ENCODE measurements at regions not wholly inside any gene's neighbourhood (a gene's known extent, or its start where the extent isn't known, plus 50 kb on each side); places are given as distances from the start of the nearest gene placed in this dataset.

DNA sequence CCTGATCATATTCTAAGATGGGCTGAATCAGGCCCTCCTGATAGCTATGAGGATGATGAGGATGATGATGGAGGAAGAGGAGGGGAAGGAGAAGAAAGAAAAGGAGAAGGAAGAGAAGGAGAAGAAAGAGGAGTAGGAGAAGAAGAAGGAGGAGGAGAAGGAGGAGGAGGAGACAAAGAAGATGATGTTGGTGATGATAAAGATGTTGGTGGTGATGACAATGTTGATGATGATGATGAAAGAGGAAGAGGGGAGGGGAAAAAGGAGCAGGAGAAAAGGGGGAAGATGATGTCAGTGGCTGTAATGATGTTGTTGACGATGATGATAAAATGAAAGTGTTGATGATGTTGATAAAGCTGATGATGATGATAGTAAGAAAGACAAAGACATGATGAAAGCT lies 119.5 kb downstream of the CDC5L start:
- Histone ChIP-seq H3K36me3 (ENCODE audit: control insufficient read depth in 1 of 2, insufficient read depth in 2 of 2, low read length in 2 of 2) (no peaks in the 10 kb centered on the region), H3K9me3 (ENCODE audit: insufficient read depth, low read depth, low read length) (no peaks in the 10 kb centered on the region), H4K12ac (ENCODE audit: low read depth, low read length) (no peak overlapping the region), H3K4me1 (ENCODE audit: control insufficient read depth in 1 of 2, insufficient read depth in 2 of 2, low read length in 2 of 2) (no peaks in the 10 kb centered on the region), H3K27me3 (ENCODE audit: insufficient read depth, low read length) (no peaks in the 10 kb centered on the region), H2AFZ (ENCODE audit: insufficient read depth, low read length, poor library complexity) (no peak overlapping the region), H4K91ac (ENCODE audit: low read depth, low read length) (no peak overlapping the region), H3K9ac (ENCODE audit: low read length) (no peak overlapping the region), H3K79me2 (ENCODE audit: control insufficient read depth, insufficient read depth, low read length, poor library complexity) (no peaks in the 10 kb centered on the region), H2BK120ac (ENCODE audit: insufficient read depth, low read length, poor library complexity) (no peak overlapping the region), H3K27ac (ENCODE audit: low read depth, low read length) (no peak overlapping the region), H2AK5ac (ENCODE audit: low read length) (no peak overlapping the region), H2BK12ac (ENCODE audit: low read length) (no peak overlapping the region), H3K4ac (ENCODE audit: low read depth, low read length) (no peak overlapping the region), H4K8ac (ENCODE audit: low read depth, low read length) (no peak overlapping the region), H3K23ac (ENCODE audit: low read length) (no peak overlapping the region), H2BK5ac (ENCODE audit: low read depth, low read length, poor library complexity) (no peak overlapping the region), H3K4me3 (ENCODE audit: low read depth, low read length) (no peak overlapping the region), H3K4me2 (ENCODE audit: low read length) (no peak overlapping the region), H3K18ac (ENCODE audit: low read length) (no peak overlapping the region), H3K14ac (ENCODE audit: low read length) (no peak overlapping the region), H3K79me1 (ENCODE audit: low read length) (no peaks in the 10 kb centered on the region)
- DNase-seq, result no peak
- WGBS (ENCODE audit: extremely low coverage, insufficient coverage, insufficient read length), result 100% methylated on average over 1 of the region's 1 CpG

- no peak overlapping the region for H2AFZ ChIP-seq (ENCODE audit: insufficient read depth, low read length, poor library complexity)
- H2BK120ac ChIP-seq (ENCODE audit: insufficient read depth, low read length, poor library complexity), result no peak overlapping the region
- no peaks in the 10 kb centered on the region for H3K79me2 ChIP-seq (ENCODE audit: control insufficient read depth, insufficient read depth, low read length, poor library complexity)
- H2BK5ac ChIP-seq (ENCODE audit: low read depth, low read length, poor library complexity), result no peak overlapping the region
- no peak overlapping the region for H3K27ac ChIP-seq (ENCODE audit: low read depth, low read length)
- no peaks in the 10 kb centered on the region for H3K27me3 ChIP-seq (ENCODE audit: insufficient read depth, low read length)
- H3K18ac ChIP-seq (ENCODE audit: low read length), result no peak overlapping the region
- no peak overlapping the region for H4K12ac ChIP-seq (ENCODE audit: low read depth, low read length)
- H2AK5ac ChIP-seq (ENCODE audit: low read length), result no peak overlapping the region
- H3K14ac ChIP-seq (ENCODE audit: low read length), result no peak overlapping the region
- no peak overlapping the region for H3K9ac ChIP-seq (ENCODE audit: low read length)
- no peaks in the 10 kb centered on the region for H3K36me3 ChIP-seq (ENCODE audit: control insufficient read depth in 1 of 2, insufficient read depth in 2 of 2, low read length in 2 of 2)
- H4K8ac ChIP-seq (ENCODE audit: low read depth, low read length), result no peak overlapping the region
- WGBS (ENCODE audit: extremely low coverage, insufficient coverage, insufficient read length), result no CpG with 5 or more reads among the region's 1 CpG
- no peak overlapping the region for H4K91ac ChIP-seq (ENCODE audit: low read depth, low read length)
- no peak overlapping the region for H3K23ac ChIP-seq (ENCODE audit: low read length)
- H2BK12ac ChIP-seq (ENCODE audit: low read length), result no peak overlapping the region
- no peak for DNase-seq
- H3K4me1 ChIP-seq (ENCODE audit: control insufficient read depth in 1 of 2, insufficient read depth in 2 of 2, low read length in 2 of 2), result no peaks in the 10 kb centered on the region
- H3K79me1 ChIP-seq (ENCODE audit: low read length), result no peaks in the 10 kb centered on the region
- H3K9me3 ChIP-seq (ENCODE audit: insufficient read depth, low read depth, low read length), result no peaks in the 10 kb centered on the region
- no peak overlapping the region for H3K4me3 ChIP-seq (ENCODE audit: low read depth, low read length)
- H3K4ac ChIP-seq (ENCODE audit: low read depth, low read length), result no peak overlapping the region
- H3K4me2 ChIP-seq (ENCODE audit: low read length), result no peak overlapping the region
These were observed 121.1 kb downstream of the CDC5L start for GRCh38 chr6:44508646-44509045.

DNA sequence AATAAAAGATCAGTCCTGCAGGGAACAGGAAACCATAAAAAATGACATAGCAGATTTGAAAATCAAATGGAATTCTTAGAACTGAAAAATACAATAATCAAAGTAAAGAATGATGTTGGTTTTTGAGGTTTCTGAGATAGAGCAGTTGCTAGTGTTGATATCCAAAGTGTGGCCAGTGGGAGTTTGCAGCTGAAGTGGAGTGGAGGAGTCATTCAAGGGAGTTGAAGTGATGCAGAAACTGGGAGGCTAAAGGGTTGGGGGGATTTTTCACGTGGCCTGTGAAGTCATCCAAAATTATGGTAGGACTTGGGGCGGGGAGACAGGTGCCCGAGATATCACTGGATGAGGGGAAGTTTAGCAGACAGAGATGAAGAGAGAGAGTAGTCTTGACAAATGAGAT lies 123.6 kb downstream of the CDC5L start:
- no peaks in the 10 kb centered on the region for H3K79me2 ChIP-seq (ENCODE audit: control insufficient read depth, insufficient read depth, low read length, poor library complexity)
- H4K12ac ChIP-seq (ENCODE audit: low read depth, low read length), result no peak overlapping the region
- no CpG with 5 or more reads among the region's 3 CpGs for WGBS (ENCODE audit: extremely low coverage, insufficient coverage, insufficient read length)

GRCh38 chr6:44512868-44513741 lies 125.6 kb downstream of the CDC5L start:
- Histone ChIP-seq H4K8ac (ENCODE audit: low read depth, low read length) (no peak overlapping the region), H3K4me1 (ENCODE audit: control insufficient read depth in 1 of 2, insufficient read depth in 2 of 2, low read length in 2 of 2) (no peaks in the 10 kb centered on the region), H3K36me3 (ENCODE audit: control insufficient read depth in 1 of 2, insufficient read depth in 2 of 2, low read length in 2 of 2) (no peaks in the 10 kb centered on the region), H2BK120ac (ENCODE audit: insufficient read depth, low read length, poor library complexity) (no peak overlapping the region), H2AK5ac (ENCODE audit: low read length) (no peak overlapping the region), H3K9me3 (ENCODE audit: insufficient read depth, low read depth, low read length) (no peaks in the 10 kb centered on the region), H3K18ac (ENCODE audit: low read length) (no peak overlapping the region), H4K12ac (ENCODE audit: low read depth, low read length) (no peak overlapping the region), H2AFZ (ENCODE audit: insufficient read depth, low read length, poor library complexity) (no peak overlapping the region), H3K23ac (ENCODE audit: low read length) (no peak overlapping the region), H3K14ac (ENCODE audit: low read length) (no peak overlapping the region), H3K27me3 (ENCODE audit: insufficient read depth, low read length) (no peaks in the 10 kb centered on the region), H4K91ac (ENCODE audit: low read depth, low read length) (no peak overlapping the region), H3K27ac (ENCODE audit: low read depth, low read length) (no peak overlapping the region), H3K4ac (ENCODE audit: low read depth, low read length) (no peak overlapping the region), H2BK12ac (ENCODE audit: low read length) (no peak overlapping the region), H3K9ac (ENCODE audit: low read length) (no peak overlapping the region), H3K4me3 (ENCODE audit: low read depth, low read length) (no peak overlapping the region), H2BK5ac (ENCODE audit: low read depth, low read length, poor library complexity) (no peak overlapping the region), H3K79me1 (ENCODE audit: low read length) (no peaks in the 10 kb centered on the region), H3K79me2 (ENCODE audit: control insufficient read depth, insufficient read depth, low read length, poor library complexity) (no peaks in the 10 kb centered on the region), H3K4me2 (ENCODE audit: low read length) (no peak overlapping the region)
- peak in 1 of 2 donors; percentile 9 for DNase-seq
- no CpG with 5 or more reads among the region's 7 CpGs for WGBS (ENCODE audit: extremely low coverage, insufficient coverage, insufficient read length)

More for the DNA sequence above, 123.6 kb downstream of the CDC5L start:
- H3K9ac ChIP-seq (ENCODE audit: low read length), result no peak overlapping the region
- H2AFZ ChIP-seq (ENCODE audit: insufficient read depth, low read length, poor library complexity), result no peak overlapping the region
- H3K4me1 ChIP-seq (ENCODE audit: control insufficient read depth in 1 of 2, insufficient read depth in 2 of 2, low read length in 2 of 2), result no peaks in the 10 kb centered on the region
- no peak for DNase-seq
- no peaks in the 10 kb centered on the region for H3K79me1 ChIP-seq (ENCODE audit: low read length)
- no peak overlapping the region for H3K14ac ChIP-seq (ENCODE audit: low read length)
- no peak overlapping the region for H3K18ac ChIP-seq (ENCODE audit: low read length)
- H2AK5ac ChIP-seq (ENCODE audit: low read length), result no peak overlapping the region
- no peak overlapping the region for H3K4me2 ChIP-seq (ENCODE audit: low read length)
- no peaks in the 10 kb centered on the region for H3K9me3 ChIP-seq (ENCODE audit: insufficient read depth, low read depth, low read length)
- no peak overlapping the region for H2BK5ac ChIP-seq (ENCODE audit: low read depth, low read length, poor library complexity)
- H2BK12ac ChIP-seq (ENCODE audit: low read length), result no peak overlapping the region
- H3K27ac ChIP-seq (ENCODE audit: low read depth, low read length), result no peak overlapping the region
- no peak overlapping the region for H3K4me3 ChIP-seq (ENCODE audit: low read depth, low read length)
- no peaks in the 10 kb centered on the region for H3K36me3 ChIP-seq (ENCODE audit: control insufficient read depth in 1 of 2, insufficient read depth in 2 of 2, low read length in 2 of 2)
- no peak overlapping the region for H4K8ac ChIP-seq (ENCODE audit: low read depth, low read length)
- H3K4ac ChIP-seq (ENCODE audit: low read depth, low read length), result no peak overlapping the region
- no peak overlapping the region for H4K91ac ChIP-seq (ENCODE audit: low read depth, low read length)
- H3K27me3 ChIP-seq (ENCODE audit: insufficient read depth, low read length), result no peaks in the 10 kb centered on the region
- no peak overlapping the region for H3K23ac ChIP-seq (ENCODE audit: low read length)
- no peak overlapping the region for H2BK120ac ChIP-seq (ENCODE audit: insufficient read depth, low read length, poor library complexity)

All from trophoblast cell (in vitro differentiated cells and primary cell).